ENCODE measurements at regions not wholly inside any gene's neighbourhood (a gene's known extent, or its start where the extent isn't known, plus 50 kb on each side); places are given as distances from the start of the nearest gene placed in this dataset.
"Not testable (repeated sequence)": the region's sequence is repeated elsewhere in the genome, so short reads cannot be mapped to it uniquely, and the experiment has no call there.

- not testable (repeated sequence) for DNase-seq, H3K4me3 ChIP-seq, H3K36me3 ChIP-seq, H3K27me3 ChIP-seq, H3K9me3 ChIP-seq
These were observed 63.2 kb upstream of the POTEB2 start for GRCh38 chr15:20929322-20929721.

All from MG63 (cell line).